AG08395 (cell line): ENCODE measurements at regions not wholly inside any gene's neighbourhood (a gene's known extent, or its start where the extent isn't known, plus 50 kb on each side); places are given as distances from the start of the nearest gene placed in this dataset.

Experiments used
- DNase-seq: peaks from one replicate; pipeline ENCODE4 v3.0.0; 2012; ENCODE audit warnings: mixed read lengths, low spot score

GRCh38 chr10:121232494-121232893, 365.8 kb downstream of the FGFR2 start:
- no peak for DNase-seq

GRCh38 chr10:121235692-121236091, 362.6 kb downstream of the FGFR2 start:
- DNase-seq = no peak

GRCh38 chr10:121236621-121237020, 361.6 kb downstream of the FGFR2 start:
- DNase-seq = no peak

- no peak for DNase-seq
Observed at GRCh38 chr10:121237718-121238117, 360.5 kb downstream of the FGFR2 start.

GRCh38 chr10:121240011-121240410, 358.2 kb downstream of the FGFR2 start:
- no peak for DNase-seq

- no peak for DNase-seq
Observed at GRCh38 chr10:121240556-121240955, 357.7 kb downstream of the FGFR2 start.

- DNase-seq = no peak
Observed at GRCh38 chr10:121241337-121241736, 356.9 kb downstream of the FGFR2 start.

GRCh38 chr10:121242741-121243608, 355.3 kb downstream of the FGFR2 start:
- no peak for DNase-seq

- no peak for DNase-seq
Observed at GRCh38 chr10:121243609-121244241, 354.5 kb downstream of the FGFR2 start.

GRCh38 chr10:121244818-121245217, 353.4 kb downstream of the FGFR2 start:
- DNase-seq = no peak

- DNase-seq = no peak
Observed at GRCh38 chr10:121245754-121246153, 352.5 kb downstream of the FGFR2 start.

- no peak for DNase-seq
Observed at GRCh38 chr10:121248266-121248665, 350.0 kb downstream of the FGFR2 start.

GRCh38 chr10:121250995-121251764, 347.1 kb downstream of the FGFR2 start:
- DNase-seq = no peak

GRCh38 chr10:121252756-121253155, 345.5 kb downstream of the FGFR2 start:
- no peak for DNase-seq

GRCh38 chr10:121260377-121260776, 337.9 kb downstream of the FGFR2 start:
- no peak for DNase-seq

GRCh38 chr10:121261665-121262064, 336.6 kb downstream of the FGFR2 start:
- no peak for DNase-seq

GRCh38 chr10:121262774-121263430, 335.3 kb downstream of the FGFR2 start:
- no peak for DNase-seq

GRCh38 chr10:121263431-121263783, 334.8 kb downstream of the FGFR2 start:
- no peak for DNase-seq

GRCh38 chr10:121265360-121266123, 332.7 kb downstream of the FGFR2 start:
- DNase-seq = no peak

GRCh38 chr10:121266370-121266769, 331.9 kb downstream of the FGFR2 start:
- DNase-seq = no peak

GRCh38 chr10:121267236-121268003, 330.8 kb downstream of the FGFR2 start:
- no peak for DNase-seq
